GM21619 (cell line): ENCODE measurements at regions not wholly inside any gene's neighbourhood (a gene's known extent, or its start where the extent isn't known, plus 50 kb on each side); places are given as distances from the start of the nearest gene placed in this dataset.

Experiments
- ATAC-seq: cut with Tn5 transposase; IDR thresholded peaks from one replicate; pipeline ENCODE4 v1.9.1; 2021; ENCODE audit not compliant: unreplicated experiment

GRCh38 chr11:128367573-128367972 lies 219.8 kb downstream of the ETS1 start:
- peak; percentile 93 for ATAC-seq

GRCh38 chr11:128365044-128365443 lies 222.3 kb downstream of the ETS1 start:
- ATAC-seq = no peak

- ATAC-seq = no peak
Observed at GRCh38 chr11:128361451-128362020, 225.8 kb downstream of the ETS1 start.

GRCh38 chr11:128359515-128359914 lies 227.8 kb downstream of the ETS1 start:
- ATAC-seq = no peak

- no peak for ATAC-seq
Observed at GRCh38 chr11:128357073-128357472, 230.3 kb downstream of the ETS1 start.

GRCh38 chr11:128355558-128355957 lies 231.8 kb downstream of the ETS1 start:
- no peak for ATAC-seq

- no peak for ATAC-seq
Observed at GRCh38 chr11:128354476-128354875, 232.9 kb downstream of the ETS1 start.

- ATAC-seq = no peak
Observed at GRCh38 chr11:128351168-128351567, 236.2 kb downstream of the ETS1 start.

GRCh38 chr11:128349650-128350299 lies 237.6 kb downstream of the ETS1 start:
- ATAC-seq = no peak

GRCh38 chr11:128346804-128347203 lies 240.6 kb downstream of the ETS1 start:
- ATAC-seq = no peak

- no peak for ATAC-seq
Observed at GRCh38 chr11:128345316-128345715, 242.0 kb downstream of the ETS1 start.

GRCh38 chr11:128343870-128344269 lies 243.5 kb downstream of the ETS1 start:
- no peak for ATAC-seq

- no peak for ATAC-seq
Observed at GRCh38 chr11:128343135-128343514, 244.2 kb downstream of the ETS1 start.

- ATAC-seq = peak; percentile 98
Observed at GRCh38 chr11:128342511-128343134, 244.7 kb downstream of the ETS1 start.

- ATAC-seq = no peak
Observed at GRCh38 chr11:128341280-128342248, 245.8 kb downstream of the ETS1 start.

- no peak for ATAC-seq
Observed at GRCh38 chr11:128339792-128340191, 247.6 kb downstream of the ETS1 start.

GRCh38 chr11:128338811-128339210 lies 248.5 kb downstream of the ETS1 start:
- no peak for ATAC-seq

- ATAC-seq = no peak
Observed at GRCh38 chr11:128336203-128336602, 251.2 kb downstream of the ETS1 start.

- ATAC-seq = no peak
Observed at GRCh38 chr11:128335729-128336128, 251.6 kb downstream of the ETS1 start.

- no peak for ATAC-seq
Observed at GRCh38 chr11:128334311-128335044, 252.9 kb downstream of the ETS1 start.

- ATAC-seq = no peak
Observed at GRCh38 chr11:128331317-128331716, 256.0 kb downstream of the ETS1 start.
